Keratinocyte (primary cell): ENCODE measurements at regions not wholly inside any gene's neighbourhood (a gene's known extent, or its start where the extent isn't known, plus 50 kb on each side); places are given as distances from the start of the nearest gene placed in this dataset.

Source experiments
- DNase-seq: peaks from one replicate; pipeline ENCODE4 v3.0.0-alpha.2; 2011; ENCODE audit warnings: low read depth, missing footprints, low spot score
- FAIRE-seq: peaks from 2 replicates; lab custom pipeline; 2011; peaks lifted over from hg19 to GRCh38; lab: Jason Lieb, UNC
- H2AFZ ChIP-seq: 2 replicates; pipeline ENCODE4 v1.6.0; 2012; ENCODE audit warnings: low read length, control low read depth, inconsistent platforms; ENCODE audit not compliant: control insufficient read depth
- H3K27ac ChIP-seq: 2 replicates; pipeline ENCODE4 v1.5.1; 2011; ENCODE audit warnings: low read length; ENCODE audit not compliant: control insufficient read depth, insufficient read depth
- H3K27me3 ChIP-seq: 3 replicates; pipeline ENCODE4 v1.6.0; 2011; ENCODE audit warnings: low read length; ENCODE audit not compliant: control insufficient read depth, insufficient read depth; ENCODE audit errors: extremely low read depth
- H3K36me3 ChIP-seq, 2 experiments: 2 replicates in 1 of 2; 3 replicates in 1 of 2; pipeline ENCODE4 v1.5.1; 2011; ENCODE audit warnings: low read length in 2 of 2, mild to moderate bottlenecking in 1 of 2; ENCODE audit not compliant: control insufficient read depth in 2 of 2, insufficient read depth in 2 of 2; ENCODE audit errors: extremely low read depth in 1 of 2
- H3K4me1 ChIP-seq: 3 replicates; pipeline ENCODE4 v1.5.1; 2011; ENCODE audit warnings: low read length; ENCODE audit not compliant: control insufficient read depth, insufficient read depth; ENCODE audit errors: extremely low read depth
- H3K4me2 ChIP-seq: 3 replicates; pipeline ENCODE4 v1.6.0; 2011; ENCODE audit warnings: low read depth, low read length; ENCODE audit not compliant: control insufficient read depth, insufficient read depth; ENCODE audit errors: extremely low read depth
- H3K4me3 ChIP-seq, 3 experiments: fragments of 200-600 bp in 1 of 3; sonication (generic) in 1 of 3; 2 replicates in 2 of 3; 3 replicates in 1 of 3; pipeline ENCODE4 v1.5.1; 2011 to 2016; ENCODE audit warnings: low read length in 3 of 3, mild to moderate bottlenecking in 3 of 3, control low read depth in 2 of 3, inconsistent platforms in 1 of 3, low read depth in 1 of 3, mixed read lengths in 1 of 3, mixed run types in 1 of 3, moderate library complexity in 1 of 3; ENCODE audit not compliant: control insufficient read depth in 2 of 3, insufficient read depth in 2 of 3; ENCODE audit errors: extremely low read depth in 1 of 3
- H3K79me2 ChIP-seq: 2 replicates; pipeline ENCODE4 v1.6.0; 2012; ENCODE audit warnings: low read length; ENCODE audit not compliant: control insufficient read depth, insufficient read depth
- H3K9ac ChIP-seq: 3 replicates; pipeline ENCODE4 v1.6.0; 2011; ENCODE audit warnings: low read length; ENCODE audit not compliant: control insufficient read depth, insufficient read depth; ENCODE audit errors: extremely low read depth
- H3K9me1 ChIP-seq: 3 replicates; pipeline ENCODE4 v1.6.0; 2011; ENCODE audit warnings: low read length; ENCODE audit not compliant: control insufficient read depth, insufficient read depth; ENCODE audit errors: extremely low read depth
- H3K9me3 ChIP-seq: 2 replicates; pipeline ENCODE4 v1.5.1; 2012; ENCODE audit warnings: low read depth, low read length; ENCODE audit not compliant: control insufficient read depth
- H4K20me1 ChIP-seq: 3 replicates; pipeline ENCODE4 v1.6.0; 2011; ENCODE audit warnings: low read length; ENCODE audit not compliant: control insufficient read depth, insufficient read depth; ENCODE audit errors: extremely low read depth
- CTCF ChIP-seq, 3 experiments: IDR thresholded peaks in 1 of 3; conservative IDR thresholded peaks in 1 of 3; optimal IDR thresholded peaks in 1 of 3; 2 replicates in 2 of 3; 3 replicates in 1 of 3; pipeline versions ENCODE3 to v1.5.1; 2011; ENCODE audit warnings: low read length in 3 of 3, mild to moderate bottlenecking in 3 of 3, moderate library complexity in 2 of 3, control low read depth in 1 of 3, inconsistent platforms in 1 of 3; ENCODE audit not compliant: insufficient read depth in 2 of 3; ENCODE audit errors: extremely low read depth in 1 of 3
- EZH2 ChIP-seq: IDR thresholded peaks from one replicate; pipeline ENCODE4 v1.6.1; 2012; ENCODE audit warnings: inconsistent platforms, mild to moderate bottlenecking, low read length, moderate library complexity
- dilution Hi-C: fragments of 300-500 bp; cut with MboI; formaldehyde crosslinking; loops from one replicate; pipeline ENCODE4 v1.7.0; 2020; ENCODE audit warnings: low sequenced_read_pairs; ENCODE audit not compliant: extremely low pct_ligation_motif_present

- Histone ChIP-seq H3K9me1 (no peaks in the 10 kb centered on the region), H3K4me3 (no peak overlapping the region), H3K79me2 (no peaks in the 10 kb centered on the region), H4K20me1 (no peaks in the 10 kb centered on the region), H3K36me3 (no peaks in the 10 kb centered on the region), H3K9me3 (no peaks in the 10 kb centered on the region), H3K9ac (no peak overlapping the region), H3K27me3 (no peaks in the 10 kb centered on the region), H3K4me1 (no peaks in the 10 kb centered on the region), H3K27ac (no peak overlapping the region), H3K4me2 (no peak overlapping the region), H2AFZ (no peak overlapping the region)
- FAIRE-seq: no peak
- no peak for TF ChIP-seq EZH2
- no peak for TF ChIP-seq CTCF (optimal IDR thresholded peaks at IDR 0.05 in 1 of 3, IDR thresholded peaks at IDR 0.05 in 1 of 3, conservative IDR thresholded peaks at IDR 0.05 in 1 of 3; ENCODE audit: extremely low read depth in 1 of 3, insufficient read depth in 2 of 3, low read length in 3 of 3)
- dilution Hi-C loops: no loop called here
- DNase-seq: no peak
Observed at GRCh38 chr10:65323802-65324201, 1602.0 kb upstream of the LRRTM3 start.

- Histone ChIP-seq H3K79me2 (no peaks in the 10 kb centered on the region), H3K36me3 (no peaks in the 10 kb centered on the region), H3K9ac (no peak overlapping the region), H3K4me2 (no peak overlapping the region), H3K27ac (no peak overlapping the region), H3K9me1 (no peaks in the 10 kb centered on the region), H3K4me1 (no peaks in the 10 kb centered on the region), H3K27me3 (no peaks in the 10 kb centered on the region), H3K4me3 (no peak overlapping the region), H3K9me3 (no peaks in the 10 kb centered on the region), H4K20me1 (no peaks in the 10 kb centered on the region), H2AFZ (no peak overlapping the region)
- dilution Hi-C loops: no loop called here
- TF ChIP-seq CTCF (optimal IDR thresholded peaks at IDR 0.05 in 1 of 3, IDR thresholded peaks at IDR 0.05 in 1 of 3, conservative IDR thresholded peaks at IDR 0.05 in 1 of 3; ENCODE audit: extremely low read depth in 1 of 3, insufficient read depth in 2 of 3, low read length in 3 of 3) (no peak), EZH2 (no peak)
- DNase-seq: no peak
- no peak for FAIRE-seq
Observed at GRCh38 chr10:65325913-65326312, 1599.9 kb upstream of the LRRTM3 start.
